GM06990 (cell line): ENCODE measurements at regions not wholly inside any gene's neighbourhood (a gene's known extent, or its start where the extent isn't known, plus 50 kb on each side); places are given as distances from the start of the nearest gene placed in this dataset.

Experiments
- DNase-seq: peaks from one replicate; pipeline ENCODE4 v3.0.0-alpha.2; 2011; ENCODE audit not compliant: insufficient read length; ENCODE audit errors: extremely low read depth
- H3K27me3 ChIP-seq: replicated peaks from 2 replicates; pipeline ENCODE4 v1.6.0; 2011; ENCODE audit warnings: low read length; ENCODE audit not compliant: control insufficient read depth, insufficient read depth
- H3K36me3 ChIP-seq: 2 replicates; pipeline ENCODE4 v1.5.1; 2011; ENCODE audit warnings: low read length; ENCODE audit not compliant: control insufficient read depth, insufficient read depth
- H3K4me3 ChIP-seq: replicated peaks from 2 replicates; pipeline ENCODE4 v1.5.1; 2011; ENCODE audit warnings: low read depth, mild to moderate bottlenecking, control low read depth, low read length
- CTCF ChIP-seq: IDR thresholded peaks from 2 replicates; pipeline ENCODE4 v1.5.1; 2011; ENCODE audit warnings: low read length, control low read depth, mild to moderate bottlenecking, inconsistent platforms; ENCODE audit not compliant: insufficient read depth, poor library complexity, severe bottlenecking

- DNase-seq: no peak
- no peaks in the 10 kb centered on the region for H3K36me3 ChIP-seq
- no peaks in the 10 kb centered on the region for H3K27me3 ChIP-seq
- no peak overlapping the region for H3K4me3 ChIP-seq
- no peak for TF ChIP-seq CTCF
Measured at GRCh38 chr5:74342182-74342581, 298.3 kb downstream of the ENC1 start.

GRCh38 chr5:74341221-74341620, 299.3 kb downstream of the ENC1 start:
- DNase-seq: no peak
- Histone ChIP-seq H3K4me3 (no peak overlapping the region), H3K27me3 (no peaks in the 10 kb centered on the region), H3K36me3 (no peaks in the 10 kb centered on the region)
- no peak for TF ChIP-seq CTCF

- no peak for DNase-seq
- Histone ChIP-seq H3K36me3 (no peaks in the 10 kb centered on the region), H3K27me3 (no peaks in the 10 kb centered on the region), H3K4me3 (no peak overlapping the region)
- TF ChIP-seq CTCF: no peak
Measured at GRCh38 chr5:74340476-74340875, 300.1 kb downstream of the ENC1 start.

GRCh38 chr5:74337984-74338310, 302.6 kb downstream of the ENC1 start:
- TF ChIP-seq CTCF: no peak
- no peaks in the 10 kb centered on the region for H3K27me3 ChIP-seq
- H3K4me3 ChIP-seq: no peak overlapping the region
- no peaks in the 10 kb centered on the region for H3K36me3 ChIP-seq
- DNase-seq: no peak

GRCh38 chr5:74337254-74337983, 303.1 kb downstream of the ENC1 start:
- no peak for DNase-seq
- Histone ChIP-seq H3K27me3 (no peaks in the 10 kb centered on the region), H3K4me3 (no peak overlapping the region), H3K36me3 (no peaks in the 10 kb centered on the region)
- no peak for TF ChIP-seq CTCF

GRCh38 chr5:74336297-74336696, 304.2 kb downstream of the ENC1 start:
- DNase-seq: no peak

More at GRCh38 chr5:74336297-74336696, 304.2 kb downstream of the ENC1 start:
- Histone ChIP-seq H3K36me3 (no peaks in the 10 kb centered on the region), H3K4me3 (no peak overlapping the region), H3K27me3 (no peaks in the 10 kb centered on the region)
- no peak for TF ChIP-seq CTCF
